Thymus (tissue), 11 donors: ENCODE measurements at regions not wholly inside any gene's neighbourhood (a gene's known extent, or its start where the extent isn't known, plus 50 kb on each side); places are given as distances from the start of the nearest gene placed in this dataset.

ENCODE experiments used
- DNase-seq, 9 donors: peaks; one replicate each; pipeline ENCODE4 v3.0.0-alpha.2; 2013; ENCODE audit warnings: low spot score in 9 of 9, low read depth in 6 of 9, missing footprints in 1 of 9
- H3K27ac ChIP-seq, 2 donors: one replicate each; pipeline ENCODE4 v1.5.1; 2013; ENCODE audit warnings: control low read depth in 1 of 2, low read depth in 1 of 2, low read length in 1 of 2, mild to moderate bottlenecking in 1 of 2, moderate library complexity in 1 of 2
- H3K27me3 ChIP-seq, 2 donors: one replicate each; pipeline ENCODE4 v1.5.1; 2013; ENCODE audit warnings: low read length in 1 of 2; ENCODE audit not compliant: control insufficient read depth in 2 of 2, insufficient read depth in 1 of 2
- H3K36me3 ChIP-seq, 2 donors: one replicate each; pipeline ENCODE4 v1.5.1; 2013; ENCODE audit warnings: low read length in 1 of 2, mild to moderate bottlenecking in 1 of 2, moderate library complexity in 1 of 2; ENCODE audit not compliant: control insufficient read depth in 2 of 2, insufficient read depth in 2 of 2
- H3K4me1 ChIP-seq, 2 donors: one replicate each; pipeline ENCODE4 v1.5.1; 2013; ENCODE audit warnings: low read length in 2 of 2; ENCODE audit not compliant: control insufficient read depth in 2 of 2, insufficient read depth in 2 of 2
- H3K4me3 ChIP-seq, 2 donors: one replicate each; pipeline ENCODE4 v1.5.1; 2013; ENCODE audit warnings: low read length in 2 of 2, control low read depth in 1 of 2, mild to moderate bottlenecking in 1 of 2
- H3K9me3 ChIP-seq, 2 donors: one replicate each; pipeline ENCODE4 v1.5.1; 2013; ENCODE audit warnings: low read length in 1 of 2, mild to moderate bottlenecking in 1 of 2; ENCODE audit not compliant: control insufficient read depth in 2 of 2, insufficient read depth in 1 of 2
- WGBS: extraction: QIAGEN DNeasy Blood & Tissue Kit; methylation state at CpG from one replicate; pipeline ENCODE4 v1.1.7; 2013; 5-methylcytosine and 5-hydroxymethylcytosine counted together
- donor health status: healthy.

GRCh38 chr3:101979033-101979432, 129.7 kb downstream of the NFKBIZ start:
- no peaks in the 10 kb centered on the region for H3K36me3 ChIP-seq
- no peak overlapping the region for H3K27ac ChIP-seq
- no peak overlapping the region for H3K4me3 ChIP-seq
- no peak for DNase-seq
- no peaks in the 10 kb centered on the region for H3K9me3 ChIP-seq
- no peaks in the 10 kb centered on the region for H3K27me3 ChIP-seq
- 97% methylated on average over 3 of the region's 3 CpGs for WGBS
- H3K4me1 ChIP-seq: no peaks in the 10 kb centered on the region

- Histone ChIP-seq H3K36me3 (no peaks in the 10 kb centered on the region), H3K4me1 (no peaks in the 10 kb centered on the region), H3K9me3 (no peaks in the 10 kb centered on the region), H3K27ac (no peak overlapping the region), H3K27me3 (no peaks in the 10 kb centered on the region), H3K4me3 (no peak overlapping the region)
- DNase-seq: no peak
- WGBS: 91% methylated on average over 4 of the region's 4 CpGs
These were observed 135.0 kb downstream of the NFKBIZ start for GRCh38 chr3:101984356-101984755.

GRCh38 chr3:101988596-101988995, 139.3 kb downstream of the NFKBIZ start:
- 94% methylated on average over 3 of the region's 3 CpGs for WGBS
- Histone ChIP-seq H3K36me3 (no peaks in the 10 kb centered on the region), H3K9me3 (no peaks in the 10 kb centered on the region), H3K4me1 (no peaks in the 10 kb centered on the region), H3K27ac (no peak overlapping the region), H3K4me3 (no peak overlapping the region), H3K27me3 (no peaks in the 10 kb centered on the region)
- DNase-seq: no peak

- no peak for DNase-seq
- no peaks in the 10 kb centered on the region for H3K27me3 ChIP-seq
- no peaks in the 10 kb centered on the region for H3K9me3 ChIP-seq
- no peak overlapping the region for H3K27ac ChIP-seq
- no peaks in the 10 kb centered on the region for H3K36me3 ChIP-seq
- no peaks in the 10 kb centered on the region for H3K4me1 ChIP-seq
- H3K4me3 ChIP-seq: no peak overlapping the region
- 97% methylated on average over 5 of the region's 5 CpGs for WGBS
These were observed 140.4 kb downstream of the NFKBIZ start for GRCh38 chr3:101989578-101990200.

DNA sequence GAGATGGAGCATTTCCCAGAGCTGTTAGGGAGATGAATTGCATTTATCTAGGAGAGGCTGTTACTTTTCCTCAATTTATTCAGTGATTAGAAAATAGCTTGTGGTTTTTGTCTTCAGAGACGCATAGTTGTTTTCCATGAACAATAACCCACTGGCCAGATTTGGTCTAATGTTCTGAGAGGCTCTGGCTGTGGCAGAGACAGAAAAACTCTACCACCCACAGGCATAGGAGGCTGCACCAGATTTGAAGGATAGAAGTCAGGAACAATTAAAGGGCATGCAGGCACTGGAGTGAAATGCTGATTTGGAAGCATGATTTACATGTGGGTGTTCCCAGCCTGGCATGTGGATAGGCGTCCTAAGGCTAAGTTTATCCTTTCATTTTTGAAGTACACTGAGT, 143.5 kb downstream of the NFKBIZ start:
- Histone ChIP-seq H3K9me3 (no peaks in the 10 kb centered on the region), H3K27ac (no peak overlapping the region), H3K27me3 (no peaks in the 10 kb centered on the region), H3K4me3 (no peak overlapping the region), H3K4me1 (no peaks in the 10 kb centered on the region), H3K36me3 (no peaks in the 10 kb centered on the region)
- no peak for DNase-seq
- WGBS: 97% methylated on average over 2 of the region's 2 CpGs

DNA sequence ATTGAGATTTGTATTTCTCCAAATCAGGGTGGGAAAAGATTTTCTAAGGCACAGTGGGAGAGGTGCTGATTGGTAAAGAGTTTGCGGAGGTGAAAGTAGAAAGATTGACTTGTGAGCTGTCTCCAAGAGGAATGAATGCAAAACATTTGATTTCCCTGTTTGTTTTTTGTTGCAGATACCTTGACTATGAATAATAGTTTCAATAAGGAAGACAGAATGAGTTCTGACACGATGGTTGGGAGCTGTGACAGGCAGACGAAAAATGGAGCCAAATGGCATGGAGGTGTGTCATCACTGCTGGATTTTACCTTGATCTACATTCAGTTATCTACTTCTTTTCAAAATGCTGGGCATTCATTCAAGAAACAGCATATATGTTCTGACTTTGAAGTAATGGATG, 145.1 kb downstream of the NFKBIZ start:
- Histone ChIP-seq H3K4me1 (no peaks in the 10 kb centered on the region), H3K36me3 (no peaks in the 10 kb centered on the region), H3K27ac (no peak overlapping the region), H3K9me3 (no peaks in the 10 kb centered on the region), H3K4me3 (no peak overlapping the region), H3K27me3 (no peaks in the 10 kb centered on the region)
- 95% methylated on average over 3 of the region's 3 CpGs for WGBS
- DNase-seq: no peak

GRCh38 chr3:101995371-101996046, 146.2 kb downstream of the NFKBIZ start:
- no peaks in the 10 kb centered on the region for H3K9me3 ChIP-seq
- WGBS: 93% methylated on average over 4 of the region's 4 CpGs
- DNase-seq: no peak
- no peaks in the 10 kb centered on the region for H3K36me3 ChIP-seq
- H3K27me3 ChIP-seq: no peaks in the 10 kb centered on the region
- no peak overlapping the region for H3K27ac ChIP-seq
- H3K4me1 ChIP-seq: no peaks in the 10 kb centered on the region
- H3K4me3 ChIP-seq: no peak overlapping the region

DNA sequence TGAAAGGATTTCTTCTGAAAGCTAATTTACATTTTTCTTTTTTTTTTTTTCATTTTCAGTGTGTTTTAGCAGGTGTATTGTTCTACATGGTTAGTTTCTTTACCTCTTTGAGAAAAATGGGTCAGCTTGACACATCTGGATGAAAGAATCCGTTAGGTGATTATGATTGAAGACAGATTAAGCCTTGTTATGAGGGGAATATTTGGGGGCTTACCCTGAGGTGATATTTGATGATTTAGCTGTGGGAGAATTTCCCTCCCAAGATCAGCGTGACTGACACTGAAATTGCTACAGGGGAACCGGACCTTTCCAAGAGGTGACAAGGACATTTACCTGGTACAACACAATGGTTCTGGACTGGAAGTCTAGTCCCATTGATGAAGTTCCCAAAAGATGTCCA, 147.5 kb downstream of the NFKBIZ start:
- no peak for DNase-seq

GRCh38 chr3:101998256-101998926, 149.1 kb downstream of the NFKBIZ start:
- Histone ChIP-seq H3K4me1 (no peaks in the 10 kb centered on the region), H3K36me3 (no peaks in the 10 kb centered on the region), H3K27ac (no peak overlapping the region), H3K4me3 (no peak overlapping the region), H3K9me3 (no peaks in the 10 kb centered on the region), H3K27me3 (no peaks in the 10 kb centered on the region)
- no peak for DNase-seq
- 94% methylated on average over 3 of the region's 3 CpGs for WGBS

More for the DNA sequence above, 147.5 kb downstream of the NFKBIZ start:
- Histone ChIP-seq H3K4me3 (no peak overlapping the region), H3K4me1 (no peaks in the 10 kb centered on the region), H3K36me3 (no peaks in the 10 kb centered on the region), H3K27me3 (no peaks in the 10 kb centered on the region), H3K27ac (no peak overlapping the region), H3K9me3 (no peaks in the 10 kb centered on the region)
- WGBS: 91% methylated on average over 3 of the region's 3 CpGs
